Keratinocyte (primary cell): ENCODE measurements at regions not wholly inside any gene's neighbourhood (a gene's known extent, or its start where the extent isn't known, plus 50 kb on each side); places are given as distances from the start of the nearest gene placed in this dataset.

ENCODE experiments used
- DNase-seq: peaks from one replicate; pipeline ENCODE4 v3.0.0-alpha.2; 2011; ENCODE audit warnings: low read depth, missing footprints, low spot score
- FAIRE-seq: peaks from 2 replicates; lab custom pipeline; 2011; peaks lifted over from hg19 to GRCh38; lab: Jason Lieb, UNC
- H2AFZ ChIP-seq: 2 replicates; pipeline ENCODE4 v1.6.0; 2012; ENCODE audit warnings: low read length, control low read depth, inconsistent platforms; ENCODE audit not compliant: control insufficient read depth
- H3K27ac ChIP-seq: 2 replicates; pipeline ENCODE4 v1.5.1; 2011; ENCODE audit warnings: low read length; ENCODE audit not compliant: control insufficient read depth, insufficient read depth
- H3K27me3 ChIP-seq: 3 replicates; pipeline ENCODE4 v1.6.0; 2011; ENCODE audit warnings: low read length; ENCODE audit not compliant: control insufficient read depth, insufficient read depth; ENCODE audit errors: extremely low read depth
- H3K36me3 ChIP-seq, 2 experiments: 2 replicates in 1 of 2; 3 replicates in 1 of 2; pipeline ENCODE4 v1.5.1; 2011; ENCODE audit warnings: low read length in 2 of 2, mild to moderate bottlenecking in 1 of 2; ENCODE audit not compliant: control insufficient read depth in 2 of 2, insufficient read depth in 2 of 2; ENCODE audit errors: extremely low read depth in 1 of 2
- H3K4me1 ChIP-seq: 3 replicates; pipeline ENCODE4 v1.5.1; 2011; ENCODE audit warnings: low read length; ENCODE audit not compliant: control insufficient read depth, insufficient read depth; ENCODE audit errors: extremely low read depth
- H3K4me2 ChIP-seq: 3 replicates; pipeline ENCODE4 v1.6.0; 2011; ENCODE audit warnings: low read depth, low read length; ENCODE audit not compliant: control insufficient read depth, insufficient read depth; ENCODE audit errors: extremely low read depth
- H3K4me3 ChIP-seq, 3 experiments: fragments of 200-600 bp in 1 of 3; sonication (generic) in 1 of 3; 2 replicates in 2 of 3; 3 replicates in 1 of 3; pipeline ENCODE4 v1.5.1; 2011 to 2016; ENCODE audit warnings: low read length in 3 of 3, mild to moderate bottlenecking in 3 of 3, control low read depth in 2 of 3, inconsistent platforms in 1 of 3, low read depth in 1 of 3, mixed read lengths in 1 of 3, mixed run types in 1 of 3, moderate library complexity in 1 of 3; ENCODE audit not compliant: control insufficient read depth in 2 of 3, insufficient read depth in 2 of 3; ENCODE audit errors: extremely low read depth in 1 of 3
- H3K79me2 ChIP-seq: 2 replicates; pipeline ENCODE4 v1.6.0; 2012; ENCODE audit warnings: low read length; ENCODE audit not compliant: control insufficient read depth, insufficient read depth
- H3K9ac ChIP-seq: 3 replicates; pipeline ENCODE4 v1.6.0; 2011; ENCODE audit warnings: low read length; ENCODE audit not compliant: control insufficient read depth, insufficient read depth; ENCODE audit errors: extremely low read depth
- H3K9me1 ChIP-seq: 3 replicates; pipeline ENCODE4 v1.6.0; 2011; ENCODE audit warnings: low read length; ENCODE audit not compliant: control insufficient read depth, insufficient read depth; ENCODE audit errors: extremely low read depth
- H3K9me3 ChIP-seq: 2 replicates; pipeline ENCODE4 v1.5.1; 2012; ENCODE audit warnings: low read depth, low read length; ENCODE audit not compliant: control insufficient read depth
- H4K20me1 ChIP-seq: 3 replicates; pipeline ENCODE4 v1.6.0; 2011; ENCODE audit warnings: low read length; ENCODE audit not compliant: control insufficient read depth, insufficient read depth; ENCODE audit errors: extremely low read depth
- CTCF ChIP-seq, 3 experiments: IDR thresholded peaks in 1 of 3; conservative IDR thresholded peaks in 1 of 3; optimal IDR thresholded peaks in 1 of 3; 2 replicates in 2 of 3; 3 replicates in 1 of 3; pipeline versions ENCODE3 to v1.5.1; 2011; ENCODE audit warnings: low read length in 3 of 3, mild to moderate bottlenecking in 3 of 3, moderate library complexity in 2 of 3, control low read depth in 1 of 3, inconsistent platforms in 1 of 3; ENCODE audit not compliant: insufficient read depth in 2 of 3; ENCODE audit errors: extremely low read depth in 1 of 3
- EZH2 ChIP-seq: IDR thresholded peaks from one replicate; pipeline ENCODE4 v1.6.1; 2012; ENCODE audit warnings: inconsistent platforms, mild to moderate bottlenecking, low read length, moderate library complexity
- dilution Hi-C: fragments of 300-500 bp; cut with MboI; formaldehyde crosslinking; loops from one replicate; pipeline ENCODE4 v1.7.0; 2020; ENCODE audit warnings: low sequenced_read_pairs; ENCODE audit not compliant: extremely low pct_ligation_motif_present

DNA sequence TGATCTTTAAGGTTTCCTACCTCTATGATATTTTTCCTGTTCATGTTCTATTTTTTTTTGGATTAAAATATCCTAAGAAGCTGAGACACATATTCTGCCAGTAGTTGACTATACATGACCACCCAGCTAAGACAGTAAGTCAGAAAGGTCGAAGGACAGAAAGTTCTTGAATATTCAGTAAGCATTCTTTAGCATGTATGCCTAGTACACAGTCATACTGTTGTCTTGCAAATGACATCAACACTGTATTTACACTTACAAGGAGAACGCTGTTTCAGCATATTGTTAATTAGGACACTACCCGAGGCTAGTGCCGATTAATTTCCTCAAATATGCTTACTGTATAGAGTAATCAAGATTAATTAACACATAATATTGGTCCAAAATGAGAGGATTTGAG, 300.6 kb downstream of the STIM2 start:
- H3K4me2 ChIP-seq, result no peak overlapping the region
- H3K79me2 ChIP-seq, result no peaks in the 10 kb centered on the region
- H4K20me1 ChIP-seq, result no peaks in the 10 kb centered on the region
- H3K27ac ChIP-seq, result no peak overlapping the region
- dilution Hi-C loops, result no loop called here
- H3K27me3 ChIP-seq, result no peaks in the 10 kb centered on the region
- no peak for DNase-seq
- H3K4me1 ChIP-seq, result no peaks in the 10 kb centered on the region
- no peak overlapping the region for H3K4me3 ChIP-seq
- no peaks in the 10 kb centered on the region for H3K9me1 ChIP-seq
- no peak overlapping the region for H3K9ac ChIP-seq
- FAIRE-seq, result no peak
- TF ChIP-seq CTCF (optimal IDR thresholded peaks at IDR 0.05 in 1 of 3, IDR thresholded peaks at IDR 0.05 in 1 of 3, conservative IDR thresholded peaks at IDR 0.05 in 1 of 3; ENCODE audit: extremely low read depth in 1 of 3, insufficient read depth in 2 of 3, low read length in 3 of 3) (no peak), EZH2 (no peak)
- no peak overlapping the region for H2AFZ ChIP-seq
- no peaks in the 10 kb centered on the region for H3K36me3 ChIP-seq
- no peaks in the 10 kb centered on the region for H3K9me3 ChIP-seq

DNA sequence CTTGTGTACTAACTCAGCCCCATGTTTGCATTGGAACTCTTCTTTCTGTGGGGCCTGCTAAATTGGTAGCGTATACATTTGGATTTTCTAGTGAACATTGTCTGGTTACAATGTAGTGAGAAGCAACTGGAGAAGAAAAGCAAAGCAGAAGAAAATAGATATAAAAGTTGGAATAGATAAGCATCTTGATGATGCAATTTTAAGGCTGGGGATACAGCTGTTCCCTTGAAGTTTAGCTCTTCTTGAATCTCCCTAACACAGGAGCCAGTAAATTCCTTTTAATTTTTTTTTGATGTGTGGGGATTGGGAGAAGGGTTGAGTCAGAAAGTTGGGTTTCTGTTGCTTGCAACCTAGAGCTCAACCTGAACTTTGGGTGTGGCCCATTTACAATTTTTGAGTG, 308.1 kb downstream of the STIM2 start:
- no peaks in the 10 kb centered on the region for H3K9me3 ChIP-seq

More for the DNA sequence above, 308.1 kb downstream of the STIM2 start:
- no peaks in the 10 kb centered on the region for H4K20me1 ChIP-seq
- dilution Hi-C loops, result no loop called here
- no peaks in the 10 kb centered on the region for H3K79me2 ChIP-seq
- no peak for FAIRE-seq
- no peak overlapping the region for H3K9ac ChIP-seq
- no peak overlapping the region for H3K4me2 ChIP-seq
- no peaks in the 10 kb centered on the region for H3K36me3 ChIP-seq
- H3K4me1 ChIP-seq, result no peaks in the 10 kb centered on the region
- no peaks in the 10 kb centered on the region for H3K9me1 ChIP-seq
- no peaks in the 10 kb centered on the region for H3K27me3 ChIP-seq
- TF ChIP-seq CTCF (optimal IDR thresholded peaks at IDR 0.05 in 1 of 3, IDR thresholded peaks at IDR 0.05 in 1 of 3, conservative IDR thresholded peaks at IDR 0.05 in 1 of 3; ENCODE audit: extremely low read depth in 1 of 3, insufficient read depth in 2 of 3, low read length in 3 of 3), result no peak
- no peak for DNase-seq
- H3K27ac ChIP-seq, result no peak overlapping the region
- H2AFZ ChIP-seq, result no peak overlapping the region
- H3K4me3 ChIP-seq, result no peak overlapping the region
